Mononuclear cell (primary cell): ENCODE measurements at regions not wholly inside any gene's neighbourhood (a gene's known extent, or its start where the extent isn't known, plus 50 kb on each side); places are given as distances from the start of the nearest gene placed in this dataset.

Experiments used
- H3K27me3 ChIP-seq: 2 replicates; pipeline ENCODE4 v1.6.0; 2011; ENCODE audit warnings: low read length, control low read depth; ENCODE audit not compliant: insufficient read depth
- H3K4me1 ChIP-seq: 2 replicates; pipeline ENCODE4 v1.5.1; 2011; ENCODE audit warnings: mild to moderate bottlenecking, low read length, control low read depth; ENCODE audit not compliant: insufficient read depth
- H3K4me3 ChIP-seq: 2 replicates; pipeline ENCODE4 v1.5.1; 2011; ENCODE audit warnings: mild to moderate bottlenecking, low read length, moderate library complexity
- H3K9me3 ChIP-seq: 2 replicates; pipeline ENCODE4 v1.5.1; 2011; ENCODE audit warnings: low read depth, mild to moderate bottlenecking, control low read depth, low read length

DNA sequence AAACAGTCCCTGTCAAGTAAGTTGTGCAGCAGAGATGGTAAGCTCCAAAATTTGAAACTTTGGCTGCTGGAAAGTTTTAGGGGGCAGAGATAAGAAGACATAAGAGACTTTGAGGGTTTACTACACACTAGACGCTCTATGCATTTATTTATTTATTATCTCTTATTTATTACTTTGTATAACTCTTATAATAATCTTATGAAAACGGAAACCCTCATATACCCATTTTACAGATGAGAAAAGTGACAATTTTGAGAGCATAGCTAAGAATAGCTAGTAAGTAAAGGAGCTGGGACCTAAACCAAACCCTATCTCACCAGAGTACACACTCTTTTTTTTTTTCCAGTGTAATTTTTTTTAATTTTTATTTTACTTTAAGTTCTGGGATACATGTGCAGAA is 112.8 kb upstream of the PKDCC start:
- no peaks in the 10 kb centered on the region for H3K27me3 ChIP-seq
- H3K4me3 ChIP-seq = no peak overlapping the region
- H3K4me1 ChIP-seq = no peaks in the 10 kb centered on the region
- H3K9me3 ChIP-seq = no peaks in the 10 kb centered on the region

DNA sequence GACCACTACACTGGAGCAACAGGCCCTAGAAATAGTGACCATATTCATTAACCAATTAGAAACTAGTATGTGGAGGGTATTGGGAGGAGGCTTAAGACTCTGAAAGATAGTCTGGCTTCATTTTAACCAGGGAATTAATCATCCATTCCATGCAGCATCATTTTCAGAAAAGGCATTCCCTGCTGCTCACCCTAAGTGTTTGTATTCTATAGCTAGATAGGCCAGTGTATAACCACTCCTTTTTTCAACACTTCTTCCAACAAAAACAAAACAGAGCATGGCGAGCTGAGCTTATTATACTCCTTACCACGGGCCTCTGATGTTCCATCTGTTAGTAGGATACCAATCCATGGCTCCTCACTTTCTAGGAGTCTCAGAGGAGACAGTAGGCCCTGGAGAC is 112.0 kb upstream of the PKDCC start:
- no peaks in the 10 kb centered on the region for H3K27me3 ChIP-seq
- no peaks in the 10 kb centered on the region for H3K9me3 ChIP-seq
- H3K4me3 ChIP-seq = no peak overlapping the region
- H3K4me1 ChIP-seq = no peaks in the 10 kb centered on the region

DNA sequence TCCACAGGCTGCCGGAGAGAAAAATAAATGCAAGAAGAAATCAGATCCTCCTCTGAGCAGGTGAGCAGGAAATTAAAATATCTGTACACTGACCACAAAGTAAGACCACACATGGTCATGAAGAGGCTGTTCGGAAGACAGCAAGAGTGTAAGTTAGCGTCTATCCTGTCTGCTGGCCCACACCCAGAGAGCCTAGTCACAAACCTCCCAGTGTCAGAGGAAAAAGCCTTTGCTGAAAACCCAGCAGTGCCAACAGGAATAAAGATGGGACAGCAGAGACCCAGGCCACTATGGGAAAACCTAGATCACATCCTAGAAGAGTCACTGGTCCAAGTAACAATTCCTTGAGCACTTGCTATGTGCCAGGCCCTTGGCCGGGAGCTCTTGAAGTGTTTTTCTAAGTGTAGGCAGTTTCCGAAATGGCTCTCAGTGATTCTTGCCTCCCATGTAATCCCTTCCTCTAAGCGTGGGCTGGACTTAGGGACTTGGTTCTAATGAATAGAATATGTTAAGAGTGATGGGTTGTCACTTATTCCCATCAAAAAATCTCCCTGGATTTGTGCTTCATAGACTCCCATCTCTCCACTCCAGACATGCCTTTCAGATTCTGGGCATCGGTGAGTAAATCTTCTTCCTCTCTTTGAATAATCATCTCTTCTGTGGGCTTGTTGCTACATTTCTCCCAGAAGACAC is 110.9 kb upstream of the PKDCC start:
- H3K4me1 ChIP-seq = no peaks in the 10 kb centered on the region
- H3K27me3 ChIP-seq = no peaks in the 10 kb centered on the region
- no peak overlapping the region for H3K4me3 ChIP-seq
- H3K9me3 ChIP-seq = no peaks in the 10 kb centered on the region

DNA sequence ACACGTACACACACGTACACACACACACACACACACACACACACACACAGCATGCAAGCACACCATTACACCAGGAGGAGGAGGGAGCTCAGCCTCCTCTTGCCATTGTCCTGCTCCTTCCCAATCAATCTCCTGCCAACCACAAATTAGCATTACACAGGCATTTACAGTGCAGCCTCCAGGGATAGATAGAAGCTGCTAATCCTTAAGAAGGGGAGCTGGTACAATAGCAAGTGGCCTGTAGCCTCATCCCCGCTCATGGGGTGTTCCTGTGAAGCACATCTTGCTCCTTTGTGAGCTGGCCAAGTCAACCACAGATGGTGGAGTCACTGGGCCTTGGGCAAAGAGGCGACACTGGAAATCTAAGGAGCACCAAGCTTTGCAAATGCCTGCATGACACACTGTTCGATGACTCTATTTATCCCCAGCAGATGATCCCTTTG is 110.3 kb upstream of the PKDCC start:
- Histone ChIP-seq H3K9me3 (no peaks in the 10 kb centered on the region), H3K27me3 (no peaks in the 10 kb centered on the region), H3K4me1 (no peaks in the 10 kb centered on the region), H3K4me3 (no peak overlapping the region)

DNA sequence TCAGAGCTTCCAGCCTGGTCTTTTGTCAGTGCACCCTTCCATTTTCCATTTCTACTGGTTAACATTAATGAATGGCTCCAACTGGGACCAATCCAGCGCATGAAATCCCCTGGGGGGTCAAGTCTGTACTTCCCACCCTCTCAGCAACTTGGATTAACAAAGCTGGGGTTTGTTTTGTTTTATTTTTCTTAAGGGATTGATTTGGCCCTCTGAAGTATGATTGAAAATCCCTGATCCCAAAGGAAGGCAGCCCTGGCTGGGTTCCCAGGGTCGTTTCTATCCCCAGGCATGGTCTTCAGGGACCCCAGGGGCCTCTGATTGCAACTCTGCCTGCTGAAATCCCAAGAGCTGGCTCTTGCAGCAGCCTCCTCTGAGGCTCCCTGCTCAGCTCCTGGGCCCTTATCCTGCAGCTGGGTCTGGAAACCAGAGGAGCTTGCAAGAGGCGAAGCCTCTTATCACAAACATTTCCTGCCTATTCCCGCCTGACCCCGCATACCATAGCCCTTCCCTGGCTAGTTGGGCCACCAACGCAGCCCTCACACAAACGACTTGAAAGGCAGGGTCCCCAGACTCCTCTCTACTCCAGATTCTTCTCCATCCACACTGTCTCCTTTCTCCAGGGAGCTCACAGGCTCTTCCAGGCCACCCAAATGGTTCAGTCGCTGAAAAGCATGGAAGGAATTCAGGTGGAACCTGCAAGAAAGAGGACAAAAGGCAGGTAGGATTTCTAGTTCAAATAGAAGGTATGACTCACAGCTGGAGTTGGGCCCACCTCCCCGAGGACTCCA is 109.7 kb upstream of the PKDCC start:
- Histone ChIP-seq H3K4me1 (no peaks in the 10 kb centered on the region), H3K27me3 (no peaks in the 10 kb centered on the region), H3K4me3 (no peak overlapping the region), H3K9me3 (no peaks in the 10 kb centered on the region)

DNA sequence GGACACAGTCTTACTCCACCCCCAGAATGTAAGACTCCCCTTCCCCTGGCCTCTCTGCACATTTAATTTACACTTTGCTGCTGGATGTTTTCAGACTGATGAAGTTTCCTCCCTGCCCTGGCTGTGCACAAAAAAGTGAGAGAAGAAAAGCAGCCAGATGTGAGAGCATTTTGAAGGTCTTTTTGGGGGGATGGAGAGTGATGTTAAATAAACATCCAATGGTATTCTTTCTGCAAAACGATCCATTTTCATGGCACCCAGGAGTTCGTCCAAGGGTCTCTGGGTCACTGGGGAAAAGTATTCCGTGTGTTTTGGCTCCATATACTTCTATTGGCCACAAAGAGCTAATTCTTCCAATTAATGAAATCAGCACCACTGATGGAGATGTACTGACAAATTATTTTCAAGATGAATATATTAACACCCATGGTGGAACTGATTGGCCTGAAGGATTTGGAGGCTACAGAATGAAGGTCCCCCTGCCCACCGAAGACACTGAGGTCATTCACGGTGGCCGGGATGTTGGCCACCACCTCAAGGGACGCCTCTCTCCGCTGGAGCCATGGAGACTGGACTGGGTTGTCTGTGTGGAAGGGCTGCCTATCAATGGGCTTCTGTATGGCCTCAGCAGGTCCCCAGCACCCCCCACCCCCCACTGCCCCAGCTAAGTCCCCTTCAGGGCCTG is 107.6 kb upstream of the PKDCC start:
- no peaks in the 10 kb centered on the region for H3K4me1 ChIP-seq
- H3K27me3 ChIP-seq = peaks cover 4% of the 10 kb centered on the region
- no peak overlapping the region for H3K4me3 ChIP-seq
- H3K9me3 ChIP-seq = no peaks in the 10 kb centered on the region

DNA sequence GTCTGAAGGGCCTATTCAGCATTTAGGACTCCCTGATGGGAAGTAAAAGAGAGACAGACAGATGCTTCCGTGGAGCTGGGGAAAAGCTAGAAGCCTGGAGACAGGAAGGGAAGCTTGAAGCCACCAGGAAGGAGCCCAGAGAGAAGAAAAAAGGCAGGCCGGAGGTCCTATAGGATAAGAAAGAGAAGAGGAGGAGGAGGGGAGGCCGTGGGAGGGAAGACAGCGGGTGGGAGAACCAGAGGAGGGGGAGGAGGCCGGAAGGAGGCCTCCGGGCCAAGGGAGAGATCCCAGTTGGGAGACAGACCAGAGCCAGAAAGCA is 107.1 kb upstream of the PKDCC start:
- no peaks in the 10 kb centered on the region for H3K9me3 ChIP-seq
- no peaks in the 10 kb centered on the region for H3K4me1 ChIP-seq
- H3K4me3 ChIP-seq = no peak overlapping the region
- H3K27me3 ChIP-seq = peaks cover 4% of the 10 kb centered on the region

DNA sequence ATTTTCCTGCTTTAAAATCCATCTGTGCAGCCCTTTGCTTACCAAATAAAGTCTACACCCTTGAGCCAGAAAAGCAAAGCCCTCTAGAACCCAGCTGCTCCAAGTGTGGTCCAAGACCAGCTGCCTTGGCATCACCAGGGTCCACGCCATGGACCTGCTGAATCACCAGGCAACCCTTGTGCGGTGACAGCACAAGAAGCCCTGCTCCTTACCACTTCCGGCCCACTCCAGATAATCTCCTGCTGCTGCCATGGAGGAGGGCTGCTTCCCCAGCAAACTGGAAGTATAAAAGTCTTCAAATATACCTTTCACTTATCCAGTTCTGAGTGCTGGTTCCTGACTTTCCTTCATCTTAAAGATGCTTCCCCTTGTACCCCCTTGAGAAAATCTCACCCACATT is 106.0 kb upstream of the PKDCC start:
- no peak overlapping the region for H3K4me3 ChIP-seq
- no peaks in the 10 kb centered on the region for H3K9me3 ChIP-seq
- H3K27me3 ChIP-seq = peaks cover 4% of the 10 kb centered on the region
- H3K4me1 ChIP-seq = no peaks in the 10 kb centered on the region

DNA sequence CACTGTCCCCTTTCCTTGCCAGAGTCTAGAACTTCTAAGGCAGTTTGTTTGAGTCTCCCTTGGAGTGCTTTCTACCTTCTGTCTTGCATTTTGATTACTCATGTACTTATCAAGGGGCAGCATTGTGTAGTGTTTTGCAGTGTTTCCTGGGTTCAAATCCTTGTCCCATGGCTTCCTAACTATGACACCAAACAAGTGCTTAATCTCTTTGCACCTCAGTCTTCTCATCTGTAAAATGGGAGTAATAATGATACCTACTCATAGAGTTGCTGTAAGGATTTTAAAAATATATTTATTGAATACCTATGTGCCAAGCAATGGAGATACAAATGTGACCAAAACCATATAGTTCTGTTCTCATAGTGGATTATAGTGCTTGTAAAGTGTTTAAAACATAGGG is 105.5 kb upstream of the PKDCC start:
- Histone ChIP-seq H3K9me3 (no peaks in the 10 kb centered on the region), H3K4me1 (no peaks in the 10 kb centered on the region), H3K27me3 (peaks cover 4% of the 10 kb centered on the region), H3K4me3 (no peak overlapping the region)

DNA sequence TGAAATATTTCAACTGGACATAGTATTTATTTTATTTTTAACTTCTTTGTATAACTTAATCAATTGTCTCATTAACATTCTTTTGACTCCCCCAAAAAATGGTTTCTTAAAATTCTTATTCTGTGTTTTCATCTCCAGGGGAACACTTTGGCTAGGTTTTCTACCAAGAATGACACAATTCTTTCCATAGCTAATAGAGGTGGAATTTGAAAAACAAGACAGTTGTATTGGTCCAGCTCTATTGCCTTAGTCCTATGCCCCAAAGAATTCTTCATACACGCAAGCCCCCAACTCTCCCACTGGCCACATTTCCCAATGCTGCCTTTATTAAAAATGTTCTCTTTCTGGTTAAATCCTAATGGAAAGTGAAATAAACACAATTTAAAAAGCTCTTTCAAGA is 104.7 kb upstream of the PKDCC start:
- no peaks in the 10 kb centered on the region for H3K9me3 ChIP-seq
- no peaks in the 10 kb centered on the region for H3K4me1 ChIP-seq
- no peak overlapping the region for H3K4me3 ChIP-seq
- peaks cover 4% of the 10 kb centered on the region for H3K27me3 ChIP-seq

DNA sequence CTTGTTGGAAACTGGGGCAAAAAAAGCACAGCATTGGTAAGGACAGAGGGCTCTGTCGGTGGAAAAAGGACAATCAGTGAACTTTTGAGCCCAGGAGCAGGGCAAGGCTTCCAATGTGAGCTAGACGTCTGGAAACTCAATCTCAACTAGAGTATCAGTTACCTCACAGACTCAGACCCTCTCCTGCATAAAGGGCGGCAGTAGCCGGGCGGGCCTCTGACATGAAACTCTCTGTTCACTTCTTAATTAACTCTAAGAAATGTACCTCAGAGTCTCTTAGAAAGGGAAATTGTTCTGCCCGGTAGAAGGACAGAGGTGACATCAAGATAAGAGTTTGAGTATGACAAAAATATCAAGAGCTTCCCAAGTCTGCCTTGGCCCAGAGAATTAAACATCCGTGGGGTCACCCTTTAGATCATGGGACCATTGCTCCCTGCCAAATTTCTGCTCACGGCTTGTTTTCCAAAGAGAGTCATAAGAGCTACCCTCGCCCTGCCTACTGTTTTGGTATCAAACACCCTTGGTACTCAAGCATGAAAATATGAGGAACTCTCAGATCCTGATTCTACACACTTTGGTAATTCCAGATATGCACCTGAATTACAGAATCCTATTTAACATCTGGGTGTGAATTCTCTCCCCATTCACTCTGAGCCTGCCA is 103.5 kb upstream of the PKDCC start:
- Histone ChIP-seq H3K9me3 (no peaks in the 10 kb centered on the region), H3K4me1 (no peaks in the 10 kb centered on the region), H3K27me3 (peaks cover 4% of the 10 kb centered on the region), H3K4me3 (no peak overlapping the region)

DNA sequence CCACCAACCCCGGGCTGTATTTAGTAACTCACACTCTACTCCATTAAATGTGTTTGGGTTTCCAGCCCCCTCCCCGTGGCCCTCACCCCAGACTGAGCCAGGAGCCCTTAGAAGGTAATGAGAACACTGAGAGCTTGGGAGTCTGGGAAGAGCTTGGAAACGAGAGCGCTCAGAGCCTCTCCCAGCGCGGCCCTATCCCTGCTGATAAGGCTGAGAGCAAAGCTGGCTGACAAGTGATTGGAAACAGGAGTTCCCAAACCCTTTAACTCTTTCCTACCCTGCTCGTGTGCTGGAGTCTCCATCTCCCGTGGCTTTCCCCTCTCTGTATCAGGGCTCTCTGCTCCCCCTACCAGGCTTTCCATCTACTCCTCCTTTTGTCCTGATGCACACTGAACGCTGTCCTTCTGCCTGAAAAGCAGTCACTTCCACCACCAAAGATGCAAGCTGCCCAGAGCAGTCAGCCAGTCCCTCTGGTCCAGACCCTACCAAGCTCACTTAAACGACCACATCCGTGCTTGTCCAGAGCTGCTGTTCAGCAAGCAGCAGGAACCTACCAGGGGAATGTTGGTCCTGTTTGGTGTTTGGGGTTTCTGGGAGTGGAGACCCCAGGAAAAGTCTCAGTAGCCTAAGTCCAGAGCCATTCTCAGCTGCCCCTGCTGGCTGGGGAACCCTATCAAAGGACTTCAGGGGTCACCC is 100.0 kb upstream of the PKDCC start:
- Histone ChIP-seq H3K27me3 (peaks cover 4% of the 10 kb centered on the region), H3K4me1 (peaks cover under 1% of the 10 kb centered on the region), H3K9me3 (no peaks in the 10 kb centered on the region), H3K4me3 (no peak overlapping the region)

DNA sequence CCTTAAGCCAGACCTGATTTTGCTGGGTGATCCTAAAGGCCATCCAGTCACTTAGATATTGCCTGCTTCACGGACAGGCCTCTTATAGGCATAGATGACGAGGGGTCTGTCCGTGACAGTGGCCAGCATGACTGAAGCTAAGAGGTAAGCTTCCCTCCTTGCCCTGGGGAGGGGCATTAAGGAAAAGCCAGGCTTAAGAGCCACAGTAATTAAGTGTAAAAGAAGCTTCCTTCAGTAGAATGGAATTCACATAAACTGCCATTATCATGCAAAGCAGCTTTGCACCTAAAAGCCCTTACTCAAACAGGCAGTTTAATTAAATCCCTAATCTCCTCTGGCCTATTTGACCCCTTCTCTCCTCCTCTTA is 99.4 kb upstream of the PKDCC start:
- H3K27me3 ChIP-seq = peaks cover 4% of the 10 kb centered on the region
- no peaks in the 10 kb centered on the region for H3K9me3 ChIP-seq
- no peak overlapping the region for H3K4me3 ChIP-seq
- H3K4me1 ChIP-seq = peaks cover 6% of the 10 kb centered on the region

DNA sequence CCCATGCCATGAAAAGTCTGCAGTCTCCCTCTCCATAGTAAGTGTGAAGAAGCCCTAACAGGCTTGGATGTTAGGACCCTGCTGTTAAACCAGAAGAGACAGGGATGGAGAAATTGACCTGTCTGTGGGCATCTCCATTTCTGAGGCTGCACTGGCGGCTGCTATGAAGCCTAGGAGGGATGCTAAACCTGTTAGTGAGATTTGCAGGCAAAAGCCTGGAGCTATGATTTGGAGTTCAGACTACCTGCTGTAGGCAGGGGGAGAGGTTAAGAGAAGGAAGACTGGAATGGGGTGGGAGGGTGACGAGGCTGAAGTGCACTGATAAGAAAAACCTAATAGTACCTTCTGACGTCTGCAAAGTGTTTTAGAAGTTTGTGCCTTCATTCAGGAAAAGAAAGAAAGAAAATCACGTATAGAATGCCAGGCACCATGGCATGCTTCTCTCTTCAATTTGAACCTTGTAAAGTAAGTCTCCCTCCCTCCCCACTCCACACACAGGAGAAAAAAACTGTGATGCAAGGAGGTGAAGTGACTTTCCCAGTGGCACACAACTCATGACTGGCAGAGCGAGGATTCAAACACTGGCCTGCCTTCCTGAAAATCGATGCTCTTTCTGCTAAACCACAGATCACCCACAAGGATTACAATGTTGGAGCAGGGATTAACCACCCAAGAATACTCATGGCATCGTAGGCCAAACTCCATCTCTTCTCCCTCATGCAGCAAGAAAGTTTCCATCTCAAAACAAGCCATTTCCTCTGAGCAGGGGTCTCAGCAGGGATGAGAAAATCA is 98.5 kb upstream of the PKDCC start:
- H3K4me3 ChIP-seq = no peak overlapping the region
- no peaks in the 10 kb centered on the region for H3K9me3 ChIP-seq
- H3K27me3 ChIP-seq = no peaks in the 10 kb centered on the region
- H3K4me1 ChIP-seq = peaks cover 9% of the 10 kb centered on the region
